ENCODE measurements at regions not wholly inside any gene's neighbourhood (a gene's known extent, or its start where the extent isn't known, plus 50 kb on each side); places are given as distances from the start of the nearest gene placed in this dataset.
"Not testable (repeated sequence)": the region's sequence is repeated elsewhere in the genome, so short reads cannot be mapped to it uniquely, and the experiment has no call there.

DNA sequence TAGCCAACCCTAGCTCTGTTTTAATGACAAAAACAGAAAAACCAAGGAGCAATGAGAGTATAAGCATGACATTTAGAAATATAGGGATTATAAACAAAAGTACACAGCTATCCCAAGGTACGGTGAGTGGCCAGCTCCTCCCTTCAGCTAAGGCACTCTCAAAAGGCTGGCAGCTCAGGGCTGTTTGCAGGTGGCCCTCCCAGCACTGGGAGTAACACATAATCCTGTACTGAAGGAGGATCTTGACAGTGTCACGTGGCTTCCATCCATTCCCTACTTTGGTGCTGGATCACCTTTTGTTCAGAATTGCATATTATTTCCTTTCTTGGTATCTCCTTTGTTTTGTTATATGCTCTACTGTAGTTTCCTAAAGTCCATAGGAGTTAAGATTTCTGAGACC, 500.8 kb downstream of the KCNJ18 start:
- Mint-ChIP-seq H3K36me3 (ENCODE audit: low read depth, unreplicated experiment) (no peaks in the 10 kb centered on the region), H3K27me3 (ENCODE audit: unreplicated experiment) (no peaks in the 10 kb centered on the region), H3K4me3 (ENCODE audit: unreplicated experiment) (no peak overlapping the region), H3K9me3 (ENCODE audit: unreplicated experiment) (no peaks in the 10 kb centered on the region), H3K4me1 (ENCODE audit: unreplicated experiment) (no peaks in the 10 kb centered on the region), H3K27ac (ENCODE audit: unreplicated experiment) (no peak overlapping the region)
- TF ChIP-seq, protein P1, sequence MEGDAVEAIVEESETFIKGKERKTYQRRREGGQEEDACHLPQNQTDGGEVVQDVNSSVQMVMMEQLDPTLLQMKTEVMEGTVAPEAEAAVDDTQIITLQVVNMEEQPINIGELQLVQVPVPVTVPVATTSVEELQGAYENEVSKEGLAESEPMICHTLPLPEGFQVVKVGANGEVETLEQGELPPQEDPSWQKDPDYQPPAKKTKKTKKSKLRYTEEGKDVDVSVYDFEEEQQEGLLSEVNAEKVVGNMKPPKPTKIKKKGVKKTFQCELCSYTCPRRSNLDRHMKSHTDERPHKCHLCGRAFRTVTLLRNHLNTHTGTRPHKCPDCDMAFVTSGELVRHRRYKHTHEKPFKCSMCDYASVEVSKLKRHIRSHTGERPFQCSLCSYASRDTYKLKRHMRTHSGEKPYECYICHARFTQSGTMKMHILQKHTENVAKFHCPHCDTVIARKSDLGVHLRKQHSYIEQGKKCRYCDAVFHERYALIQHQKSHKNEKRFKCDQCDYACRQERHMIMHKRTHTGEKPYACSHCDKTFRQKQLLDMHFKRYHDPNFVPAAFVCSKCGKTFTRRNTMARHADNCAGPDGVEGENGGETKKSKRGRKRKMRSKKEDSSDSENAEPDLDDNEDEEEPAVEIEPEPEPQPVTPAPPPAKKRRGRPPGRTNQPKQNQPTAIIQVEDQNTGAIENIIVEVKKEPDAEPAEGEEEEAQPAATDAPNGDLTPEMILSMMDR (IDR thresholded peaks at IDR 0.05; ENCODE audit: unreplicated experiment), result no peak
- no peak for DNase-seq (ENCODE audit: low spot score)

DNA sequence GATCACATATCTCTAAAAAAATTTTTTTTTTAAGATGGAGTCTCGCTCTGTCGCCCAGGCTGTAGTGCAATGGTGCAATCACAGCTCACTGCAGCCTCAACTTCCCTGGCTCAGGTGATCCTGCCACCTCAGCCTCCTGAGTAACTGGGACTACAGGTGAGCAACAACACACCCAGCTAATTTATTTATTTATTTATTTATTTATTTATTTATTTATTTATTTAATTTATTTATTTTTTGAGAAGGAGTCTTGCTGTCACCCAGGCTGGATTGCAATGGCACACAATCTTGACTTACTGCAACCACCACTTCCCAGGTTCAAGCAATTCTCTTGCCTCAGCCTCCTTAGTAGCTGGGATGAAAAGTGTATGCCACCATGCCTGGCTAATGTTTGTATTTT, 507.9 kb downstream of the KCNJ18 start:
- H3K4me3 Mint-ChIP-seq (ENCODE audit: unreplicated experiment); H3K27me3 Mint-ChIP-seq (ENCODE audit: unreplicated experiment); H3K36me3 Mint-ChIP-seq (ENCODE audit: low read depth, unreplicated experiment); DNase-seq (ENCODE audit: low spot score); H3K4me1 Mint-ChIP-seq (ENCODE audit: unreplicated experiment); H3K27ac Mint-ChIP-seq (ENCODE audit: unreplicated experiment); H3K9me3 Mint-ChIP-seq (ENCODE audit: unreplicated experiment): not testable (repeated sequence)

DNA sequence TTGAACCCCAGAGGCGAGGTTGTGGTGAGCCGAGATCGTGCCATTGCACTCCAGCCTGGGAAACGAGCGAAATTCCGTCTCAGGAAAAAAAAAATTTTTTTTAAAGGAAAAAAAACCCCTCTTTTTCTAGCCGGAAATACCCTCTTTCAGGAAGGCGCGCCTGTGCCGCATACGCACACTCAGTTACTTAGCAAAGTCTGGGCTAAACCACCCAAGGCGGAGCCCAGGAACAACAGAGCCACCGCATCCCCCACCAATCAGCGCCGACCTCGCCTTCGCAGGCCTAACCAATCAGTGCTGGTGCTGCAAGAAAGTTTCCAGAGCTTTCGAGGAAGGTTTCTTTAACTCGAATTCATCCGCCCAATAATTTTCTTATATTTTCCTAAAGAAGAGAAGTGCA, 510.4 kb downstream of the KCNJ18 start:
- peaks cover 2% of the 10 kb centered on the region for H3K27me3 Mint-ChIP-seq (ENCODE audit: unreplicated experiment)

DNA sequence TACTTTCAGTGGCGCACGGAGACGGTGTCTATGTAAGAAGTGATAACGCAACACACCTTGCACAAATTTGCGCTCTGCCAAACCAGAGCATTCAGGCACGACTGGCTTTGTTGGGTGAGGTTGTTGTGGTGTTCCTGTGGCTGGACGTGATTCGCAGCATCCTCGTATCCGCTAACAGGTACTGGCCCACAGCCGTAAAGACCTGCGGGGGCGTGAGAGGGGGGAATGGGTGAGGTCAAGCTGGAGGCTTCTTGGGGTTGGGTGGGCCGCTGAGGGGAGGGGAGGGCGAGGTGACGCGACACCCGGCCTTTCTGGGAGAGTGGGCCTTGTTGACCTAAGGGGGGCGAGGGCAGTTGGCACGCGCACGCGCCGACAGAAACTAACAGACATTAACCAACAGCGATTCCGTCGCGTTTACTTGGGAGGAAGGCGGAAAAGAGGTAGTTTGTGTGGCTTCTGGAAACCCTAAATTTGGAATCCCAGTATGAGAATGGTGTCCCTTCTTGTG, 510.9 kb downstream of the KCNJ18 start:
- Mint-ChIP-seq H3K4me3 (ENCODE audit: unreplicated experiment) (no peak overlapping the region), H3K36me3 (ENCODE audit: low read depth, unreplicated experiment) (no peaks in the 10 kb centered on the region), H3K27ac (ENCODE audit: unreplicated experiment) (no peak overlapping the region), H3K4me1 (ENCODE audit: unreplicated experiment) (no peaks in the 10 kb centered on the region), H3K27me3 (ENCODE audit: unreplicated experiment) (peaks cover 2% of the 10 kb centered on the region), H3K9me3 (ENCODE audit: unreplicated experiment) (no peaks in the 10 kb centered on the region)
- no peak for DNase-seq (ENCODE audit: low spot score)
- TF ChIP-seq, protein P1 (IDR thresholded peaks at IDR 0.05; ENCODE audit: unreplicated experiment), result no peak

More for the DNA sequence above, 510.4 kb downstream of the KCNJ18 start:
- Mint-ChIP-seq H3K36me3 (ENCODE audit: low read depth, unreplicated experiment) (no peaks in the 10 kb centered on the region), H3K4me3 (ENCODE audit: unreplicated experiment) (no peak overlapping the region), H3K9me3 (ENCODE audit: unreplicated experiment) (no peaks in the 10 kb centered on the region), H3K27ac (ENCODE audit: unreplicated experiment) (no peak overlapping the region), H3K4me1 (ENCODE audit: unreplicated experiment) (no peaks in the 10 kb centered on the region)
- TF ChIP-seq, protein P1 (IDR thresholded peaks at IDR 0.05; ENCODE audit: unreplicated experiment), result no peak
- DNase-seq (ENCODE audit: low spot score), result no peak

DNA sequence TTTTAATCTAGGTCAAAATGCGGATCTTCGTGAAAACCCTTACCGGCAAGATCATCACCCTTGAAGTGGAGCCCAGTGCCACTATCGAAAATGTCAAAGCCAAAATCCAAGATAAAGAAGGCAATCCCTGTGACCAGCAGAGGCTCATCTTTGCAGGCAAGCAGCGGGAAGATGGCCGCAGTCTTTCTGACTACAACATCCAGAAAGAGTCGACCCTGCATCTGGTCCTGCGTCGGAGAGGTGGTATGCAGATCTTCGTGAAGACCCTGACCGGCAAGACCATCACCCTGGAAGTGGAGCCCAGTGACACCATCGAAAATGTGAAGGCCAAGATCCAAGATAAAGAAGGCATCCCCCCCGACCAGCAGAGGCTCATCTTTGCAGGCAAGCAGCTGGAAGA, 511.8 kb downstream of the KCNJ18 start:
- H3K27me3 Mint-ChIP-seq (ENCODE audit: unreplicated experiment); H3K27ac Mint-ChIP-seq (ENCODE audit: unreplicated experiment); H3K9me3 Mint-ChIP-seq (ENCODE audit: unreplicated experiment); H3K4me1 Mint-ChIP-seq (ENCODE audit: unreplicated experiment); H3K36me3 Mint-ChIP-seq (ENCODE audit: low read depth, unreplicated experiment); DNase-seq (ENCODE audit: low spot score); H3K4me3 Mint-ChIP-seq (ENCODE audit: unreplicated experiment): not testable (repeated sequence)

DNA sequence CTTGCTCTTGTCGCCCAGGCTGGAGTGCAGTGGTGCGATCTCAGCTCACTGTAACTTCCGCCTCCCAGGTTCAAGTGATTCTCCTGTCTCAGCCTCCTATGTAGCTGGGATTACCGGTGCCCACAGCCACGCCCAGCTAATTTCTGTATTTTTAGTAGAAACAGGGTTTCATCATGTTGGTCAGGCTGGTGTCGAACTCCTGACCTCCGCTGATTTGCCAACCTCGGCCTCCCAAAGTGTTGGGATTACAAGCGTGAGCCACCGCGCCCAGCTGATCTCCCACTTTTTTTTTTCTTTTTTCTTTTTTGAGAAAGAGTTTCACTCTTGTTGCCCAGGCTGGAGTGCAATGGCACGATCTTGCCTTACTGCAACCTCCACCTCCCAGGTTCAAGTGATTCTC, 517.9 kb downstream of the KCNJ18 start:
- not testable (repeated sequence) for H3K27ac Mint-ChIP-seq (ENCODE audit: unreplicated experiment); H3K4me3 Mint-ChIP-seq (ENCODE audit: unreplicated experiment); H3K9me3 Mint-ChIP-seq (ENCODE audit: unreplicated experiment); DNase-seq (ENCODE audit: low spot score); H3K27me3 Mint-ChIP-seq (ENCODE audit: unreplicated experiment); H3K4me1 Mint-ChIP-seq (ENCODE audit: unreplicated experiment); H3K36me3 Mint-ChIP-seq (ENCODE audit: low read depth, unreplicated experiment)

DNA sequence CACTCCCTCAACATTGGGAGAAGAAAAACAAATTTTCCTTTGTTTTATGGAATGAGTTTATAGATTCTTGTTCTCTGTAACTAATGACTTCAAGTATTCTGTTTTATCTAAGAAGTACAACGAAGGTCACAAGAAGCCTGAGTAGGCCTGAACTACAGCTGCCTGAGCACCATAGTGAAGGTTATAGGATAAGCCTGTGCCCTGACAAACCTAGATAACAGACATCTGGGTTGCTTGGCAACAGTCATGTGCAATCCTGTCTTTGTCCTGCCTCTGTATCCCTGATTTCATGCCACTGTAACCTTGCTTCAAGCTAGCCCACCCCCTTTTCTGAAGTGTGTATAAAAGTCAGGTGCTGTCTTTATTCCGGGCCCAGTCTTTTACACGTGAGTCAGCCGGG, 520.8 kb downstream of the KCNJ18 start:
- H3K4me1 Mint-ChIP-seq (ENCODE audit: unreplicated experiment); H3K4me3 Mint-ChIP-seq (ENCODE audit: unreplicated experiment); H3K9me3 Mint-ChIP-seq (ENCODE audit: unreplicated experiment); H3K27me3 Mint-ChIP-seq (ENCODE audit: unreplicated experiment); H3K36me3 Mint-ChIP-seq (ENCODE audit: low read depth, unreplicated experiment); H3K27ac Mint-ChIP-seq (ENCODE audit: unreplicated experiment); DNase-seq (ENCODE audit: low spot score): not testable (repeated sequence)
